GM03348 (cell line): ENCODE measurements at regions not wholly inside any gene's neighbourhood (a gene's known extent, or its start where the extent isn't known, plus 50 kb on each side); places are given as distances from the start of the nearest gene placed in this dataset.

Experiments used
- DNase-seq: peaks from one replicate; pipeline ENCODE4 v3.0.0; 2012; ENCODE audit warnings: low spot score

GRCh38 chr11:92477686-92478085 lies 253.1 kb downstream of the FAT3 start:
- no peak for DNase-seq

GRCh38 chr11:92480499-92480898 lies 255.9 kb downstream of the FAT3 start:
- peak; percentile 51 for DNase-seq

- DNase-seq, result no peak
Measured at GRCh38 chr11:92482492-92483060, 258.0 kb downstream of the FAT3 start.

- DNase-seq, result no peak
Measured at GRCh38 chr11:92484570-92484969, 260.0 kb downstream of the FAT3 start.

- DNase-seq, result no peak
Measured at GRCh38 chr11:92489826-92490399, 265.3 kb downstream of the FAT3 start.

- no peak for DNase-seq
Measured at GRCh38 chr11:92492372-92492771, 267.8 kb downstream of the FAT3 start.

GRCh38 chr11:92495107-92495793 lies 270.6 kb downstream of the FAT3 start:
- DNase-seq, result no peak

GRCh38 chr11:92500453-92500852 lies 275.8 kb downstream of the FAT3 start:
- no peak for DNase-seq

GRCh38 chr11:92501066-92501739 lies 276.6 kb downstream of the FAT3 start:
- DNase-seq, result no peak

GRCh38 chr11:92504004-92504403 lies 279.4 kb downstream of the FAT3 start:
- DNase-seq, result no peak

GRCh38 chr11:92504534-92504933 lies 279.9 kb downstream of the FAT3 start:
- no peak for DNase-seq

GRCh38 chr11:92505689-92506088 lies 281.1 kb downstream of the FAT3 start:
- no peak for DNase-seq

- DNase-seq, result no peak
Measured at GRCh38 chr11:92506809-92507336, 282.3 kb downstream of the FAT3 start.

- no peak for DNase-seq
Measured at GRCh38 chr11:92510591-92510990, 286.0 kb downstream of the FAT3 start.

GRCh38 chr11:92511522-92512203 lies 287.0 kb downstream of the FAT3 start:
- DNase-seq, result no peak

GRCh38 chr11:92512204-92512569 lies 287.6 kb downstream of the FAT3 start:
- no peak for DNase-seq

GRCh38 chr11:92523611-92524010 lies 299.0 kb downstream of the FAT3 start:
- no peak for DNase-seq

GRCh38 chr11:92524542-92524941 lies 299.9 kb downstream of the FAT3 start:
- DNase-seq, result no peak

- peak; percentile 14 for DNase-seq
Measured at GRCh38 chr11:92527467-92527866, 302.8 kb downstream of the FAT3 start.

- peak; percentile 82 for DNase-seq
Measured at GRCh38 chr11:92528001-92528400, 303.4 kb downstream of the FAT3 start.

- no peak for DNase-seq
Measured at GRCh38 chr11:92531065-92531739, 306.6 kb downstream of the FAT3 start.
